ENCODE measurements at regions not wholly inside any gene's neighbourhood (a gene's known extent, or its start where the extent isn't known, plus 50 kb on each side); places are given as distances from the start of the nearest gene placed in this dataset.
"Not testable (repeated sequence)": the region's sequence is repeated elsewhere in the genome, so short reads cannot be mapped to it uniquely, and the experiment has no call there.

GRCh38 chr7:82534684-82535083 lies 91.1 kb upstream of the CACNA2D1 start:
- H3K27me3 ChIP-seq = no peaks in the 10 kb centered on the region
- no peaks in the 10 kb centered on the region for H3K36me3 ChIP-seq
- DNase-seq = peak; percentile 62
- H3K9me3 ChIP-seq = no peaks in the 10 kb centered on the region
- H3K4me3 ChIP-seq = no peak overlapping the region

- DNase-seq = no peak
- Histone ChIP-seq H3K27me3 (no peaks in the 10 kb centered on the region), H3K36me3 (no peaks in the 10 kb centered on the region), H3K4me3 (no peak overlapping the region), H3K9me3 (no peaks in the 10 kb centered on the region)
These were observed 86.8 kb upstream of the CACNA2D1 start for GRCh38 chr7:82530361-82530760.

DNA sequence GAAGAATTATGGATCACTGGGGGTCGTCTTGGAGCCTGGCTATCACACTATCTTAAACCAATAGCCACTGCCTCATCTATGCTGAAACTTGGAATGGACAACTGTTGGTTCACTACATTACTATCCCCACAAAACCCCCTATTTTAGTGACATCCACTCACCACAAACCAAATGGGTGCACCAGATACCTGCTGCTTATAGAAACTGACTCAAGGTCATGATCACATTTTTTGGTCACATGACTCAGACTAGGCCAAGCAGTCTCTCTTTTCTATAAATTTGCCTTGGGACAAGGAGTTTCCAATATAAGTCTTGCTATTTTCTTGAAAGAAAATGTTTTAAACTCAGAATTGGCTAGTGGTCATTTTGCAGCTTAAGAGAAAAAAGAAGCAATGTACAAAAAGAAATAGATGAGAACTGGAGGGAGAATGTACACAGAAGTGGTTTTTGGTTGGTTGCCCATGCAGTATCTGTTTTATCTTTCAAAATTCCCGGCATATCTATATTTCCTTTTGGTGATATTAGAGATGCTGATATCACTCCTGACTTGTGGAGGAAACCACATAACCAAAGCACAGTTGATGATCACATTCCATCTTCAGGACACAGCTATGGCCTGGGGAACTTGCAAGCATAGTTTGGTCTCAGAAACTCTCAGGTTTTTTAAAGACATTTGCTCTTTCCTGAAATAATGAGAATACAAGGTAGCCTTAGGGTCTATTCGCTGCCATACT lies 85.2 kb upstream of the CACNA2D1 start:
- Histone ChIP-seq H3K36me3 (no peaks in the 10 kb centered on the region), H3K9me3 (no peaks in the 10 kb centered on the region), H3K27me3 (no peaks in the 10 kb centered on the region), H3K4me3 (no peak overlapping the region)
- DNase-seq = no peak

GRCh38 chr7:82527851-82528250 lies 84.3 kb upstream of the CACNA2D1 start:
- H3K36me3 ChIP-seq = no peaks in the 10 kb centered on the region
- no peak for DNase-seq
- H3K4me3 ChIP-seq = no peak overlapping the region
- H3K9me3 ChIP-seq = no peaks in the 10 kb centered on the region
- no peaks in the 10 kb centered on the region for H3K27me3 ChIP-seq

- Histone ChIP-seq H3K36me3 (no peaks in the 10 kb centered on the region), H3K27me3 (no peaks in the 10 kb centered on the region), H3K9me3 (no peaks in the 10 kb centered on the region), H3K4me3 (no peak overlapping the region)
- no peak for DNase-seq
These were observed 78.4 kb upstream of the CACNA2D1 start for GRCh38 chr7:82521906-82522445.

DNA sequence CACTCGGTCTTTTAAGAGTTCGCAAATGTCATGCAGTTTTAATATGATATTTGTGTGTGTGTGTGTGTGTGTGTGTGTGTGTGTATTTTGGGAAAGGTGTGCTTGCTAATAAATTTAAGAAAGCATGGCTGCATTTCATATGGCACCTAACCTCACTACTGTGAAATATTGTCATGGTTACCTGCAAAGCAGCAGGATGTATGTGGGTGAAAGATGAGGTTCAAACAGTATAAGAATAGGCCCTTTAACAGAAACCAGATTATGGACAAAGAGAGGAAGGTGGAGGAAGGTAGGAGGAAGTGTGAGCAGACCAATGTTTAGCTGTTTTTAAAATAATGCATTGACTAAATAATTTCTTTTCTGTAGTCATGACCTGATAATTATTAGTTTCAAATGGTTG lies 73.5 kb upstream of the CACNA2D1 start:
- no peak for DNase-seq
- H3K27me3 ChIP-seq = no peaks in the 10 kb centered on the region
- no peaks in the 10 kb centered on the region for H3K36me3 ChIP-seq
- H3K4me3 ChIP-seq = no peak overlapping the region
- no peaks in the 10 kb centered on the region for H3K9me3 ChIP-seq

GRCh38 chr7:82511542-82511941 lies 68.0 kb upstream of the CACNA2D1 start:
- Histone ChIP-seq H3K4me3 (no peak overlapping the region), H3K9me3 (no peaks in the 10 kb centered on the region), H3K27me3 (no peaks in the 10 kb centered on the region), H3K36me3 (no peaks in the 10 kb centered on the region)
- DNase-seq = no peak

- no peaks in the 10 kb centered on the region for H3K27me3 ChIP-seq
- H3K9me3 ChIP-seq = no peaks in the 10 kb centered on the region
- DNase-seq = no peak
- H3K36me3 ChIP-seq = no peaks in the 10 kb centered on the region
- no peak overlapping the region for H3K4me3 ChIP-seq
These were observed 64.5 kb upstream of the CACNA2D1 start for GRCh38 chr7:82507976-82508677.

- no peak for DNase-seq
- Histone ChIP-seq H3K4me3 (no peak overlapping the region), H3K36me3 (no peaks in the 10 kb centered on the region), H3K9me3 (no peaks in the 10 kb centered on the region), H3K27me3 (no peaks in the 10 kb centered on the region)
These were observed 63.9 kb upstream of the CACNA2D1 start for GRCh38 chr7:82507365-82507975.

DNA sequence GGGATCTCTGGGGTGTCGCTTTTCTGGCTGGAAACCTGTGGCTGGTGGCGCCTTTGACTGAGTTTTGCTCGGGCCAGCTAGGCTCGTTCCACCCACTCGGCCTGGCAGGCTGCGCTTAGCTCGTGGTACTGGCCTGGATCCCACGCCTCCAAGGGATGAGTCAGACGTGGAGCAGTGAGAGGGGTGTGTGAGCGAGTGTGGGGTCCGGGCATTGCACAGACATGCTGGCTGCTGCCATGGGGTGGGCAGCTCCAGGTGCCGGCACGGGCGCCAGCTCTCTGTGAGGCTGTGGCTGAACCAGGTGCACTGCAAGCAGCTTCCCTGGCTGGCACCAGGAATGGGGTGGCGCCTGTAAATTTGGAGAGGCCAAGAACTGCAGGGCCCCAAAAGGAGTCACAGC lies 63.1 kb upstream of the CACNA2D1 start:
- Histone ChIP-seq H3K9me3 (no peaks in the 10 kb centered on the region), H3K36me3 (no peaks in the 10 kb centered on the region), H3K4me3 (no peak overlapping the region), H3K27me3 (no peaks in the 10 kb centered on the region)
- peak; percentile 79 for DNase-seq

- Histone ChIP-seq H3K9me3 (no peaks in the 10 kb centered on the region), H3K4me3 (no peak overlapping the region), H3K27me3 (no peaks in the 10 kb centered on the region), H3K36me3 (no peaks in the 10 kb centered on the region)
- DNase-seq = no peak
These were observed 62.6 kb upstream of the CACNA2D1 start for GRCh38 chr7:82506208-82506607.

DNA sequence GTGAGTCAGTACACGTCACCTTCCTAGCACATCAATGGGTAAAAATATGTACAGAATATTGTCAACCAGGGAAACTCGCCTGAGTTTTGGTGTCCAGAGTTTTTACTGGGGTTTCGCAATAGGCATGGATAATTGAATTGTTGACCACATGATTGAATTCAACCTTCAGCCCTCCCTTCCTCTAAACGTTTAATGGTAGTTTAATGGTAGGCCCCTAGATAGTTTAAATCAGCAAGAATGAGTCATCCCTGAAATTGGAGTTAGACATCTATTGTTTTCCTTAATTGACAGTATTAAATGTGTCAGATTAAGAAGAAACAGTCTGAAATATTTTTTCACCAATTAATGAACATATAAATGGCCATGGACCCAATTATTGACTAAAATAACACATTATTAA lies 57.8 kb upstream of the CACNA2D1 start:
- Histone ChIP-seq H3K4me3 (no peak overlapping the region), H3K9me3 (no peaks in the 10 kb centered on the region), H3K27me3 (no peaks in the 10 kb centered on the region), H3K36me3 (no peaks in the 10 kb centered on the region)
- DNase-seq = no peak

GRCh38 chr7:82499546-82499945 lies 56.0 kb upstream of the CACNA2D1 start:
- DNase-seq, H3K36me3 ChIP-seq, H3K27me3 ChIP-seq, H3K9me3 ChIP-seq, H3K4me3 ChIP-seq: not testable (repeated sequence)

DNA sequence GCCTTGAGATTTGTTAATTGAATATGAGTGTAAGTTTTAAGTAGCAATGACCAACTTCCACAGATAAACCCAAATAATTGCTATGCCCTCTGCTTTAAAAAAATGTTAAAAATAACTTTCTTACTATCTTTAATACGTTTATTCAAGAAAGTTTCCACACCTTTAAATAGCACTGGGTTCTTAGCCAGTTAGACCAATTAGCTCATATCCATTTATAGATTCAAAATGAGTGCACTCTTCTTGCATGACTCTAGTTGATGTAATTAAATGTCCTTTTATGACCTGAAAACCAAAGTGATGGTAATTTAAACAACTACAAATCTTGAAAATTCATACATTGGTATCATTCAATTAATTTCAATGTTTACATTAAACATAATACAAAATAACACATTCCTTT lies 50.8 kb upstream of the CACNA2D1 start:
- DNase-seq = no peak
- Histone ChIP-seq H3K4me3 (no peak overlapping the region), H3K9me3 (no peaks in the 10 kb centered on the region), H3K27me3 (no peaks in the 10 kb centered on the region), H3K36me3 (no peaks in the 10 kb centered on the region)

All from MG63 (cell line).